HG02973 (cell line): ENCODE measurements at regions not wholly inside any gene's neighbourhood (a gene's known extent, or its start where the extent isn't known, plus 50 kb on each side); places are given as distances from the start of the nearest gene placed in this dataset.

Experiments
- ATAC-seq: cut with Tn5 transposase; IDR thresholded peaks from one replicate; pipeline ENCODE4 v1.9.1; 2021; ENCODE audit warnings: moderate library complexity; ENCODE audit not compliant: unreplicated experiment

DNA sequence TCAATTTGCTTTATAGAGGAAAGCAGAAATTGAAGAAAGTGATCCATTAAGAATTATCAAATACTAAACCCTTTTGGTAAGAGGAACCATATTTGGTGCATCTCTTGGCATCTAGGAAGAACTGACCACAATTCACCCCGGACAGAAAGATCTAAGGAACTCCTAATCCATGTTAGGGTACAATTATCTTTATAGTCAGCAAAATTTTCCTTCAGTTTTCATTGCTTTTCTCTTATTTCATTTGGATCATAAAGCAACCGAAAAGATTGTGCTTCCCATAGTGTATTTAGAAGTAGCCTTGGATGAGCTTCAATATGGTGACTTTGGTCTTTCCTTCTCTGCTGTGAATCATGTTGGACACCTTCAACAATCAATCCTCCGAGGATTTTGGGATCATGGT is 50.1 kb upstream of the IGFBP5 start:
- no peak for ATAC-seq
